ENCODE measurements at regions not wholly inside any gene's neighbourhood (a gene's known extent, or its start where the extent isn't known, plus 50 kb on each side); places are given as distances from the start of the nearest gene placed in this dataset.
"Not testable (repeated sequence)": the region's sequence is repeated elsewhere in the genome, so short reads cannot be mapped to it uniquely, and the experiment has no call there.

- TF ChIP-seq CTCF (IDR thresholded peaks at IDR 0.05; ENCODE audit: low read depth, low read length, poor library complexity, severe bottlenecking); EZH2phosphoT487 (IDR thresholded peaks at IDR 0.05; ENCODE audit: borderline replicate concordance, low read length): not testable (repeated sequence)
Measured at GRCh38 chr7:110514975-110515551, 575.9 kb upstream of the LRRN3 start.
